GM18868 (cell line): ENCODE measurements at regions not wholly inside any gene's neighbourhood (a gene's known extent, or its start where the extent isn't known, plus 50 kb on each side); places are given as distances from the start of the nearest gene placed in this dataset.
"Not testable (repeated sequence)": the region's sequence is repeated elsewhere in the genome, so short reads cannot be mapped to it uniquely, and the experiment has no call there.

ENCODE experiments used
- ATAC-seq: cut with Tn5 transposase; IDR thresholded peaks from one replicate; pipeline ENCODE4 v1.9.1; 2021; ENCODE audit warnings: mild to moderate bottlenecking, moderate library complexity; ENCODE audit not compliant: unreplicated experiment

DNA sequence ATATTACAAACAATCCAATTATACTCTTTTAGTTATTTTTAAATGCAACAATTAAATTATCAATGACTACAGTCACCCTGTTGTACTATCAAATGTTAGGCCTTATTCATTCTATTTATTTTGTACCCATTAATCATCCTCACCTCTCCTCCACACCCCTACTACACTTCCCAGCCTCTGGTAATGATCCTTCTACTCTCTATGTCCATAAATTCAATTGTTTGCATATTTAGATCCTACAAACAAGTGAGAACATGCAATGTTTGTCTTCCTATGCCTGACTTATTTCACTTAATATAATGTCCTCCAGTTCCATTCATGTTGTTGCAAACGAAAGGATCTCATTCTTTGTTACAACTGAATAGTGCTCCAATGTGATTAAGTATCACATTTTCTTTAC lies 1414.6 kb downstream of the SLITRK1 start:
- no peak for ATAC-seq

DNA sequence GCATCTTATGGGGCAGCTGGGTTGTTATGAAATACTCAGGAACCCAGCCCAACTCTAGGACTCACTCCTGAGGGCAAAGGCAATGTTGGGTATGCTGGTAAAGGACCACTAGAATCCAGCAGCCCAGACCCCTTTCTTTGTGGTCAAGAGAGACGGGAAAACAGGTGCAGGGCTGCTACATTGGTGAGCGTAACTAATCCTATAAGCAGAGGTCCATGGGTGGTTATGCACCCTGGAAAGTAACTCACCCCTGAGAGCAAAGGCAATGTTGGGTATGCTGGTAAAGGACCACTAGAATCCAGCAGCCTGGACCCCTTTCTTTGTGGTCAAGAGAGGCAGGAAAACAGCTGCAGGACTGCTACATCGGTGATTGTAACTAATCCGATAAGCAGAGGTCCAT lies 1422.7 kb downstream of the SLITRK1 start:
- not testable (repeated sequence) for ATAC-seq

DNA sequence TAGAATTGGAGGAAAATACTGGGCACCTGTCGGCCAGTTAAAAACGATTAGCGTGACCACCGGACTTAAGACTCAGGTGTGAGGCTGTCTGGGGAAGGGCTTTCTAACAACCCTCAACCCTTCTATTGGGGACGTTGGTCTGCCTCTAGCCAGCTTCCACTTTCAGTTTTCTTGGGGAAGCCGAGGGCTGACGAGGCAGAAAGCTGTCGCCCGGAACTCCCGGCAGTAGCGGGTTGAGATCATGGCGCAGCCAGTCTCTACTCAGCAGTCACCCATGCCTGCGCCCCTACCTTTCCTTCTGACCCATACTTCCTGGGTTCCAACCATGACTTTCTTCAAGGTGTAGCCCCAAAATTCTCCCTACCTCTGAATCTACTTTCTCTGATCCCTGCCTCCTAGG lies 1424.1 kb downstream of the SLITRK1 start:
- no peak for ATAC-seq

DNA sequence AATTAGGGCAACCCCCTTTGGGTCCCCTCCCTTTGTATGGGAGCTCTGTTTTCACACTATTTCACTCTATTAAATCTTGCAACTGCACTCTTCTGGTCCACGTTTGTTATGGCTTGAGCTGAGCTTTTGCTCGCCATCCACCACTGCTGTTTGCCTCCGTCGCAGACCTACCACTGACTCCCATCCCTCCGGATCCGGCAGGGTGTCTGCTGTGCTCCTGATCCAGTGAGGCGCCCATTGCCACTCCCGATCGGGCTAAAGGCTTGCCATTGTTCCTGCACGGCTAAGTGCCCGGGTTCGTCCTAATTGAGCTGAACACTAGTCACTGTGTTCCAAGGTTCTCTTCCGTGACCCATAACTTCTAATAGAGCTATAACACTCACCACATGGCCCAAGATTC lies 1424.7 kb downstream of the SLITRK1 start:
- not testable (repeated sequence) for ATAC-seq

DNA sequence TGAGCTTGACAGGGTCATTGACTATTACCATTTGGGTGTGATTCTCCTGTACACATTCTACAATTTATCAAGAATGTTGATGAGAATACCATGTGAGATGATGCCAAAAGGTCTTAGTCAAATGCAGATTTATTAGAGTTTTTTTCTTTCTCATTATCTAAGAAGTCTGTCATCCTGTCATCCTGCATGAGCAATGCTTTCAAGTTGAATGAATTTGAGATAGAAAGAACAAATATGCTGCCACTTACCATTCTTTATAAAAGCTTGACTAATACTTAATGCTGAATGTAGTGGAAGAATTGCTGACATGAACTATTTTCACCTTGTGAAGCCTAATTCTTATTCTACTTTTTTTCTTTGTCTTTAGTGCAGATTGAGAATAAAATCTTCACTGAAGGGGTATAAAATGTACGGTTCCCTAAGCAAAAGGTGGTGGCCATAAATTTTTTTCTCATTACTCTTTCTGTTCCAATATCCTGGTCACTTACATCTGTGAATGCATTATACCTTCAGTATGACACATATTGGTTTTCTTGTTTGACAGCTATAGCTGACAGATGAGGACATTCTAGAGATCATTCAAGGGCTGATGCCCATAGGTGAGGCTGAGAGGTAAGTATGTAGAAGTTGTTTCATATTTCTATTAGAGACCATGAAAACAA lies 1434.7 kb downstream of the SLITRK1 start:
- ATAC-seq, result no peak

DNA sequence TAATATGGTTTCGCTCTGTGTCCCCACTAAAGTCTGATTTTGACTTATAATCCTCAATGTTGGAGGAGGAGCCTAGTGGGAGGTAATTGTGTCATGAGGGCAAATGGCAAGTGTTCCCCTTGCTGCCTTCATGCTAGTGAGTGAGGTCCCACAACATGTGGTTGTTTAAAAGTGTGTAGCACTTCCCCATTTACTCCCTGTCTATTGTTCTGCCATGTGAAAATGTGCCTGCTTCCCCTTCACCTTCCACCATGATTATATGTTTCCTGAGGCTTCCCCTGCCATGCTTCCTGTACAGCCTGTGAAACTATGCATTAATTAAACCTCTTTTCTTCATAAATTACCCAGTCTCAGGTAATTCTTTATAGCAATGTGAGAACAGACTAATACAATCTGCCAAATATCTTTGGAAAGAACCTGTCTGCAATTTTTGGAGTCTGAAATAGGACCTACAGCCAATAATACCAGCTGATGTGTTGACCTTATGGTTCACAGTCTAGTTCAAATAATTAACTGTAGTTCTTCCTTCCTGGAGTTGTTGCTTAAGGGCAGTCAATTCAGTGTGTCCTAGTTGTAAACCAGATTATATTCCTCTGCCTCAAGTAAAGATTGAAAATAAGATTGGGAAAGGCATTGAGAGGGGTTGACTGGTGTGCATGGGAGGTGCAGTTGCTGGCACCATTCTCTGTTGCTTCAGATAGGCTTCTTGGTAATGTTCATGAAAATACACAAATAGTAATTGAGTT lies 1442.9 kb downstream of the SLITRK1 start:
- ATAC-seq, result no peak

DNA sequence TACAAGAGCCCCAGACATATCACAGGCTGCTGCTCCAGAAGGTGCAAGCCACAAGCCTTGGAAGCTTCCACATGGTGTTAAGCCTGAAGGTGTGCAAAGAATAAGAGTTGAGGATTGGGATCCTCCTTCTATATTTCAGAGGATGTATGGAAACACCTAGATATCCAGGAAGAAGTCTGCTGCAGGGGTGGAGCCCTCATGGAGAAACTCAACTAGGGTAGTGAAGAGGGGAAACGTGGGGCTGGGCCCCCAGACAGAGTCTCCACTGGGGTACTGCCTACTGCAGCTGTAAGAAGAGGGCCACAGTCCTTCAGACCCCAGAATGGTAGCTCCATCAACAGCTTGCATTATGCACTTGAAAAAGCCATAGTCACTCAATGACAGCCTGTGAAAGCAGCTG lies 1444.0 kb downstream of the SLITRK1 start:
- ATAC-seq, result no peak

DNA sequence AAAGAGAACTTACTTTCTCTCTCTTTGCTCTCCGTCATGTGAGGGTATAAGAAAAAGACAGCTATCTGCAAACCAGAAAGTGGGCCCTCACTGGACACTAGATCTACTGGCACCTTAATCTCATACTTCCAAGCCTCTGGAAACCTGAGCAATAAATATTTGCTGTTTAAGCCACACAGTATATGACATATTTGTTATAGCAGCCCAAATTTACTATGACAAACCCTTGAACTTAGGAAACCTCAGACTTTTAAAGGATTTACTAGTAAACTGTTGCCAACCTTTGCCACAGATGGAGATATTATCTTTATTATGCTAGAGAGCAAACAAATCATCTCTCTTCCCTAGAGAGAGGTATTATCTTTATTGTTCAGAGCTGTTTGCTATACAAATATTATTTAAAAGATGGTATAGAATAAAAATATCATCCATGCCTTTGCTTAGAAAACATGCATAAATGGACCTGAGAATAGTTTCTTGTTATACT lies 1446.1 kb downstream of the SLITRK1 start:
- no peak for ATAC-seq

DNA sequence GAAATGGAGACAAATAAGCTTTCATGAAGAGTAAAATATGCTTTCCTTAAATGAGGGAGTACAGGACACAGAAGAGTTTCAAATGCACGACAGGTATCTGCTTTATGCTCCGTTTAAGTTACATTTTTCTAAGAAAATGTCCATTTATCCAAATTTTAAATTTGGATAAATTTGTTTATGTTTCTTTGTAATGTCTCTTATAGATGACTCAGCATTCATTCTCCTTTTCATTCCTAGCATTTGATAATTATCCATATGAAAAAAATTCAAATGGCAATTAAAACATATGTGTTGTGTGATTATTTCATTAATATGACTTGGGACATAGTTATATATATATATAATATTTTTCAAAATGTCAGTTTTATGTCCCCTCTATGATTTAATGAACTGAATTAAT lies 1449.3 kb downstream of the SLITRK1 start:
- no peak for ATAC-seq

DNA sequence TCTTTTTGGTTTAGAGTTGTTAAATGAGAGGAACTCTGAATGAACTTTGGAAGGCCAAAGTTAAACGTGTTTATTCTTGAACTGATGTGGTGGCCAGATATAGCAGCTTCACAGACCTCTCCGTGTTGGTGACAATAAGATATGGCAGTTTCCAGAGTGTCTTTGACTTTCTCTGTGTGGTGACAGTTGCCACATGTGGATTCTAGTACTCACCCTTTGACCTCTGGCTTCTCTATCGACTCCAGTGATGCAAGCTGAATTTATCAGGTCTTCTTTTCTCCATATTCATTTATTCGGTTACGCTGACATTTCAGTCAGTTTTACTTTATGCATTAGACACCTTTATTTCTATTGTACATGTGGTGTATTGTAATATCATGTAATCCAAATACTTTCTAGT lies 1469.5 kb downstream of the SLITRK1 start:
- no peak for ATAC-seq

DNA sequence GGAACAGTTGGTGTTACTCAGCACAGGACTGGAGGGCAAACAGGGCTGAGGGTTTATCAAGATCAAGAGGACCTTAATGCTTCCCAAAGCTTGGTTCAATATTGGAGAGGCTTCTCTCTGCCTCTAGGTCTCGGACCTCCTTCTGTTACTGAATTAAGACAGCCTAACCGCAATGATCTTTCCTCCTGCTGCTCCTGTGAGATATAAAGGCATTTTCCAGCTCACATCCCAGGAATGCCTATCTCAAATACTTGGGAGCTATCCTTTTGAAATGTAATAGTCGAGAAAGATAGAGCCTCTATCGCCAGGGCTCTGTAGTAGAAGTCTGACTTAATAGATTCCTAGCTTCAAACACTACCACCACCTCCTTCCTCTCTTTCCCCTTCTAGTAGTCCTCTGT lies 1475.0 kb downstream of the SLITRK1 start:
- no peak for ATAC-seq

DNA sequence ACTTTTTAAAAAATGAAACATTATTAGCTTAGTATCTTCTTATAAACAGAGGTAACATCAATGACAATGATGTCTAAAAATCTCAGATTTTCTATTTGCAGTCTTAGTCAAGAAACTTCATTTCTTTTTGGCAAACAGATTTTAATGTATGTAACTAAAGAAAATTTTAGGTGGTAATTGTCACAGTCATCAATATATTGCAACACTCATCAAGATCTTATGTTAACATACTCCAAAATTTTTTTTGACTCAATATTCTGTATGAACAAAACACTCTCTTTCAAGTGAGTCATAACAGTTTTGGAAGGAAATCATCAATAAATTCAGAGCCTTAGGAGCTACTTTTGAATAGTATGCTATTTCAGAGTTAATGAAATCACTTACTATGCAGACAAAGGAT lies 1507.6 kb downstream of the SLITRK1 start:
- no peak for ATAC-seq

DNA sequence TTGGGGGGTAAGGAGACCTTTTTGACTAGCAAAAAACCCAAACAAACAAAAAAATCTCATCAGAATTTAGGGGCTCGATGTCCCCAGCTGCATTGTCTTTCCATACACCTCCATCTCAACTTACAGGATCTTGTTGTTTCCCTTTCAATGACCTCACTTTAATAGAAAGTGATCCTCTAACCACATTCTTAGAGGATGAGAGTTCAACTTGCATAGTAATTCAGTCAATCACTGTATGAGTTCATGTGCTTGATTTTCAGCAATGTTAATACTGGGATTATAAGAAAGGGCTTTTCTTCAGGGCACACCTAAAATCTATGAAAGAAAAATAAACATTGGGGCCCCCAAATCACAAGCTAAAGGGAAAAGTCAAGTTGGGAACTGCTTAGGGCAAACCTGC lies 1512.0 kb downstream of the SLITRK1 start:
- no peak for ATAC-seq

DNA sequence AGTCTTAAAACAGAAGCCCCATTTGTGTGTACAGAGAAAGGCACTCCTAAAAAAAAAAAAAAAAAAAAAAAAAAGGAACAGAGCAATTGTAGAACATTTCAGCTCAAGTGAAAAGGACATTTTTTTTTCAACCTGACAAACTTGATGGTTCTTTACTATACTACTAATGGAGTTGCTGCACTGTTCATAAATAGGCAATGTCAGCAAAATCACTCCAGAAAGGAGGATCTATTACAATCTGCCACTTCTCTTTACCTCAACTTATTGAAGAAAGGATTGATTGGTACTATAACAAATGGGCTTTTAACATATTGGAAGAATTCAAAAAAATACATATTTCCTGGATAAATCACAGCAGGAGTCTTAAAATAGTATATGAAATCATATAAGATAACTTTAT lies 1517.7 kb downstream of the SLITRK1 start:
- no peak for ATAC-seq

DNA sequence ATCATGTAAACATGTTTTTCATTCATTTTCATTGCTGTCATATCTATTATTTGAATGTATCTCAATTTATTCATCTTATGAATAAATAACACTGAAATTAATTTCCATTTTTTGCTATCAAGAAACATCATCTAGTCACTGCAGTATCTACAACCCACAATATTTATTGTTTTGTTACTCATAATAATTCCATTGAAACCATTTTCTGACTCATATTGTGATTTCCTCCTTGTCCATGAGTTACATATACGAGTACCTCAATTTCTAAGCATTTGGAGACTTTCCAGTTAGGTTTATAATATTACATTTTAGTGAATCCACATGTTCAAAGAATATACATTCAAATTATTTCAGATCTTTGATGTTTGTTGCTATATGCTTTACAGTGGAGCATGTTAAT lies 1524.0 kb downstream of the SLITRK1 start:
- no peak for ATAC-seq

DNA sequence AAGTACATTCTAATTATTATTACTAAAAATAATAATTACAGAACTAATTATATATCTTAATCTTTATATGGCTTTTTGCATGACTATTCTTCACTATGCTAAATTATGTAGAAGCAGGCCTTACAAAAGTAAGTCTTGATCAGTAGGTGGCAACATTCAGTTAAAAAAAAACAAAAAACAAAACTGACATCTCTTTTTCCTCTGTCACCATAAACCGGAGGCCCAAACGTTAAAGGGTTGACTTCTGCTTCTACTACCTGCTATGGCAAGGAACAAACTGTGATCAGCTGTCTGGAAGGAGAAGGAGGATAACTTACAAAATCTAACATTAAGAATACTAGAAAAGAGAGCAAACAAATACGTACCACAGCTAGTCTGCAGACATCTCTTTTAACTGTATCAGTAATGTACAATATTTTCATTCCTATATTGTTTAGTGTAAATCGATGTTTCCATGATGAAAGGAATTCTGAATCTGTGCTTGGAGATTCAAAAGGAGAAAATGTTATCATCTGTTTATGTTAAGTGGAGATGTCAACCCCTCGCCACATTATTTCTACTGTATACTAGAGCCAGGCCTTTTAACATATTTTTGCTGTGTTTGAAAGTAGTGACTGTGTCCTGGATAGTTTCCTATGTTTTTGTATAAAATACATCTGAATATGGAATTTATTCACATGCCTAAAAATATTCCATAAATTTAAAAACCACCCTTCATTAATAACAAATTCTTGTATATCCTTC lies 1525.4 kb downstream of the SLITRK1 start:
- ATAC-seq, result no peak

DNA sequence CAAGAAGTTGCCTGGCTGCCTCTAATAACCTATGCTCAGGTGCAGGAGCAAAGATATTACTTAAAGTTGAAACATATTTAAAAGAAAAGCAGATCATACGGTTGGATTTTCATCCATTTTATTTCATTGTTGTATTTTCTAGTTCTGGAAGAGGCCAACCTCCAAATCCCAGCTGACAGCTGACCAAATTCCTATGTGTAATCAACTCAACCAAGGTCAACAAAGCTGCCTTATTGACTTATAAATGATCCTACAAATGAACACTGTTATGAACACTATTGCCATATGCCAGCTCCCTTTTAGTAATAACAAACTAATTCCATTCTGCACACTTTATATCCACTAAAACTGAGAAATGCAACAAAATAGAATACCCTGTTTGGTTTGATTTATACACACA lies 1537.4 kb downstream of the SLITRK1 start:
- no peak for ATAC-seq

DNA sequence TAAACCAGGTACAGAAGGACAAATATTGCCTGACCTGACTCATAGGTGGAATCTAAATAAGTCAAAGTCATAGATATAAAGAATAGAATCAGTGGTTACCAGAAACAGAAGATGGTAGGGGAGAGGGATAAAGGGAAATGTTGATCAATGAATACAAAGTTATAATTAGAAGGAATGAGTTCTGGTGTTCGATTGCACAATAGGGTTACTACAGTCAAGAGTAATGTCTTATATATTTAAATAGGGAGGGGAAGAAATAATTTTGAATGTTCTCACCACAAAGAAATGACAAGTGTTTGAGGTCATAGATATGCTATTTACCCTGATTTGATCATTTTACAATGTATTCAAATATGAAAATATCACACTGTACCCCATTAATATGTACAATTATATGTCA lies 1541.2 kb downstream of the SLITRK1 start:
- ATAC-seq, result no peak

DNA sequence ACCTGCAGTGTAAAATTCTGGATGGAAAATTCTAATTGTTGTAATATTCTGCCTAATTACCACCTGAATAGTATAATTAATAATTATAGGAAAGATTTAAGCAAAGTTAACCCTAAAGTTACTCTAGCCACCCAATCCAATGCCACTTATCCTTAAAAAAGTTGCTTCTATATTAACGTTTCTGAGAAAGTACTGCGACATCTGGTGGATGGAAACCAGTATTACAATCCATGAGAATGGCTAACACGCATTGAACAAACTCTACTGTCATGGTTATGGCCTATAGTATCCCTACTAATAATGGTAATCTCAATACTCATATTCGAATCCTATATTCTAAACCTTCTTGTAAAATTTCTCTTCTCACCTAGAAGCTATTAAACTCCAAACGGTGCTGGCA lies 1551.8 kb downstream of the SLITRK1 start:
- ATAC-seq, result peak; percentile 72

DNA sequence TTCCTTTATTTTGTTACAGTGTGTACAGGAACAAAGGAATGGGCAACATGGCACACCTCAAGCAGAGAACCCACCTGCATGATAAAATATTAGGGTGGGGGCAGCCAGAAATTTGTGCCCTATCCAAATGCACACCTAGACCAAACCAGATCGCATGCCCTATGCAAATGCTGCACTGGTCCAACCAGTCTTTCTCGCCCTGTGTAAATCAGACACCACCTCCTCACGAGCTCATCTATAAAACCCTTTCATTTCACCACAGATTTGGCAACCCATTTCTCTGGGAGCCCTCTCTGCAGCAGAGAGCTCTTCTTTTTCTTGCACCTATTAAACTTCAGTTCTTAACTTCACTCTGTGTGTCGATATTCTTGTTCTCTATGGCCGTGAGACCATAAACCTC lies 1559.2 kb downstream of the SLITRK1 start:
- ATAC-seq, result no peak

DNA sequence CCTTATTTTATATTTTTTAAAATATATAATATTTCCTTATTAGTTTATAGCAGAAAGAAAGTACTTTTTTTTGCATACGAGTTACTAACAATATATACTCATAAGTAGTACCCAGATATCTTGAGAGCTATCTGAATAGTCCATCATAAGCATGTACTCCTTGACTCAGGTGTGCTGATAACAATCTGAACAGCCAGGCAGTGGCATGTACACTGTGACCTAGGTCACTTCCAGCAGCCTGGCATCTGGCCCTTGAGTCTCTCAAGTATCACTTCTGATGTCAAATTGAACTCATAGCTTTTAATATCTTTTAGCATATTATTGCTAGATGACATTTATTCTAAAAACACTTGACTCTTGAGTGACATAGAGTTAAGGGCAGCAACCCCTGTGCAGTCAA lies 1576.7 kb downstream of the SLITRK1 start:
- ATAC-seq, result no peak

DNA sequence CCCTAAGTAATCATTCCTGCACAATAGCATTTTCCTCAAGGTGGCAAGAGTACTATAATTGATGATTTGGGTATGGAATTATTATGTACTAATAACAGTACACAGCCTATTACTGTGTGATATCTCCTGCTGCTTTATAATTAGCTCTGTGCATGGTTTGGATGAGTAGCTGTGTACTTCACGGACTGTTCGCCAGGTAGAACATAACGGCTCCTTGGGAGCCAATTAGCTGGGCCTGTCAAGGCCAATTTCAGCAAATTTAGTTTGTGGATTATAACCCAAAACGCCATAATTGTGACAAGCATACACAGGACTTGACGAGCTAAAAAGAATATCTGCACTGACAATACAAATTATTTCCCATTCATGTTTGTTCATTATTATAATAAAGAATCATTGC lies 1584.2 kb downstream of the SLITRK1 start:
- no peak for ATAC-seq
